ENCODE measurements at regions not wholly inside any gene's neighbourhood (a gene's known extent, or its start where the extent isn't known, plus 50 kb on each side); places are given as distances from the start of the nearest gene placed in this dataset.

- DNase-seq, result no peak
These were observed 377.7 kb upstream of the MGMT start for GRCh38 chr10:129089341-129089740.

- no peak for DNase-seq
These were observed 376.9 kb upstream of the MGMT start for GRCh38 chr10:129090165-129090564.

GRCh38 chr10:129090618-129091366 lies 376.2 kb upstream of the MGMT start:
- DNase-seq, result no peak

- DNase-seq, result no peak
These were observed 373.4 kb upstream of the MGMT start for GRCh38 chr10:129093641-129094040.

- DNase-seq, result no peak
These were observed 372.8 kb upstream of the MGMT start for GRCh38 chr10:129094233-129094632.

- DNase-seq, result no peak
These were observed 372.2 kb upstream of the MGMT start for GRCh38 chr10:129094861-129095260.

GRCh38 chr10:129095680-129096064 lies 371.4 kb upstream of the MGMT start:
- DNase-seq, result no peak

- peak; percentile 38 for DNase-seq
These were observed 370.7 kb upstream of the MGMT start for GRCh38 chr10:129096065-129096984.

- DNase-seq, result no peak
These were observed 369.2 kb upstream of the MGMT start for GRCh38 chr10:129097776-129098330.

- no peak for DNase-seq
These were observed 368.5 kb upstream of the MGMT start for GRCh38 chr10:129098517-129098916.

- DNase-seq, result no peak
These were observed 367.6 kb upstream of the MGMT start for GRCh38 chr10:129099486-129099885.

GRCh38 chr10:129099992-129100391 lies 367.0 kb upstream of the MGMT start:
- DNase-seq, result no peak

- no peak for DNase-seq
These were observed 365.6 kb upstream of the MGMT start for GRCh38 chr10:129101232-129101980.

GRCh38 chr10:129102906-129103693 lies 363.9 kb upstream of the MGMT start:
- no peak for DNase-seq

- DNase-seq, result no peak
These were observed 362.6 kb upstream of the MGMT start for GRCh38 chr10:129104266-129105045.

- DNase-seq, result no peak
These were observed 361.8 kb upstream of the MGMT start for GRCh38 chr10:129105266-129105665.

- no peak for DNase-seq
These were observed 360.7 kb upstream of the MGMT start for GRCh38 chr10:129106314-129106713.

GRCh38 chr10:129107525-129107924 lies 359.5 kb upstream of the MGMT start:
- DNase-seq, result no peak

GRCh38 chr10:129108378-129108777 lies 358.7 kb upstream of the MGMT start:
- no peak for DNase-seq

GRCh38 chr10:129108994-129109393 lies 358.0 kb upstream of the MGMT start:
- DNase-seq, result no peak

- no peak for DNase-seq
These were observed 356.3 kb upstream of the MGMT start for GRCh38 chr10:129110780-129111179.
